T-helper 2 cell treated with Interferon-gamma antibody and Interleukin-4, amounts not matched to agents 5 μg/mL and 100 μg/mL, for 36 hours (primary cell): ENCODE measurements at regions not wholly inside any gene's neighbourhood (a gene's known extent, or its start where the extent isn't known, plus 50 kb on each side); places are given as distances from the start of the nearest gene placed in this dataset.
A peak's percentile ranks its signal among the peaks of the same experiment; 100 is the strongest.
"Not testable (repeated sequence)": the region's sequence is repeated elsewhere in the genome, so short reads cannot be mapped to it uniquely, and the experiment has no call there.

ENCODE experiments used
- DNase-seq: peaks from one replicate; pipeline ENCODE4 v3.0.0; 2021; ENCODE audit warnings: low spot score
- H3K27ac Mint-ChIP-seq: one replicate; pipeline ENCODE4 v1.8.0; 2021; ENCODE audit warnings: mild to moderate bottlenecking, mixed read lengths
- H3K27me3 Mint-ChIP-seq: one replicate; pipeline ENCODE4 v1.8.0; 2021; ENCODE audit warnings: low read depth, mixed read lengths
- H3K36me3 Mint-ChIP-seq: one replicate; pipeline ENCODE4 v1.8.0; 2021; ENCODE audit warnings: low read depth, mixed read lengths
- H3K4me1 Mint-ChIP-seq: one replicate; pipeline ENCODE4 v1.8.0; 2021; ENCODE audit warnings: low read depth, mixed read lengths
- H3K4me3 Mint-ChIP-seq: one replicate; pipeline ENCODE4 v1.8.0; 2022; ENCODE audit warnings: mild to moderate bottlenecking, moderate library complexity, mixed read lengths
- H3K9me3 Mint-ChIP-seq: one replicate; pipeline ENCODE4 v1.8.0; 2021; ENCODE audit warnings: mixed read lengths

DNA sequence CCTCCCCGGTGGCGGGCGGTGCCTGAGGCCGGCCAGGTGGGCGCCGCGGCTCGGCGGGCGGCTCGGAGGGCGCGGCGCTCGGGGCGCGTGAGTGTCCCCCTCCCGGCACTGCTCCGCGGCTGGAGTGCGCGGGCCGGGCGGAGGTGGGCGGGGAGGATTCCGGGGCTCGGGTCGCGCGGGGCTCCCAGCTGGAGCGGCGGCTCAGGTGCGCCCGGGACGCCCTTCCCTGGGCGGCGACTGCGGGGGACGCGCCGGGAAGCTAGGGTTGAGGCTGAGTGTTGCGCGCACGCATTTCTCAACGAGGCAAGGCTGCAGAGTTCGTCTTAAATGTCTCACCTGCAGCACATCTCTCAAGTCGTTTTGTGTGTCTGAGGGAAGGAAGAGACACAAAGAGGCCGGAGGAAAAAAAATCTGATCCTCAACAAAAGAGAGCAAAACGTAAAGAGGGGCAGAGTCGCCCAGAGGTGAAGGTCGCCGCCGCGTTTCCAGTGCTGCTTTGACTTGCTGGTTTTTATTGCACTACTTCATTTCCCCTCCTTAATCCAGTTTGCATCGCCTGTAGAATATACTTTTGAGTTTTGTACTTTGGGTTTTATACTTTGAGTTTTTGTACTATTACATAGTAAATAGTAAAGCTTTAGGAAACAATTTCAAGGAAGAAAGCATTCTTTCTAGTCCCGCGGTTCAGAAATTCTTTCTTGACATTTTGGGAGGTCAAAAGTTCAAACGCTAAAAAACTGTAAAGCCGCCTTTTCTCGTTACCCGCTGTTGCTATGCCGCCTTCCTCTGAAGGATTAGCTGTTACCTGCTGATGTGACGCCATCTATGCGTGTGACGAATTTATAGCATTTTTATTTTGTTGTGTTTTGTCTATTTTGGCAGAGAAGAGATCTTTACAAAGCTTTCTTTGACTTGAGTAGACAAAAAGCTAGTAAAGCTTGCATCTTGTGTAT is 106.5 kb upstream of the STOX2 start:
- Mint-ChIP-seq H3K36me3 (no peaks in the 10 kb centered on the region), H3K27ac (no peak overlapping the region), H3K4me3 (peak overlapping the region; percentile 60), H3K27me3 (peaks cover 71% of the 10 kb centered on the region), H3K4me1 (peaks cover 4% of the 10 kb centered on the region), H3K9me3 (peaks cover 6% of the 10 kb centered on the region)
- DNase-seq: no peak

DNA sequence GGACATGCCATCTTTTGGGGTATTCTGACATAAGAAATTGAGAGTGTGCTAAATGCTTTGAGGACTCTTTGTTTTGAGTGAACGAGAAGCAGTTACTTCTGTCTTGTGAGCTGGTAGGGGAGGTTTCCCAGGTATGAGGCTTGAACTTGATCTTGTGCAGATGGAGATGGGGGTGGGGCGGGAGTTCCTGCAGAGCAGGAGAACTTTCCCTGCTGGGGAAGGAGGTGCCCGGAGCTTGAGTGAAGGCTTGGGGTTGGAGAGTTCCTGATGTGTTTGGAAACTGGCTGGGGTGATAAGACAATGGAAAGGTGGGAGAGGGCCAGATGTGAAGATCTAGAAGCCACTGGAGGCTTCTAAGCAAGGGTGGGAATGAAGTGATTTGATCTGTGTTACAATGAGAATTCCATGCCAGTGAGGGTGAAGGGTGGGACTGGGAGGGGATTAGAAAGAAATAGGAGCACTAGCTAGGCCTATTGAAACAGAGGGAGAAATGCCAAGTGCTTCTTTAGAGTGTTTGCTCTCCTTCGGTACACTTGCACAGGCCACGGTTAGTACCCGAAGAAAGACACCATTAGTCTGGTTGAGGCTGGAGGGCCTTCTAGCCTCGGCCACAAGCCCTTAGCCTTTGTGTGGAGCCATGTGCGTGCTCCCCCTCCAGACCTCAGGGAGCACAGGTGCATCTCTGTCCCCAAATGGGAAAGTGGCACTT is 103.5 kb upstream of the STOX2 start:
- no peak for DNase-seq
- Mint-ChIP-seq H3K36me3 (no peaks in the 10 kb centered on the region), H3K27me3 (peaks cover 49% of the 10 kb centered on the region), H3K9me3 (no peaks in the 10 kb centered on the region), H3K27ac (no peak overlapping the region), H3K4me3 (no peak overlapping the region), H3K4me1 (peaks cover 4% of the 10 kb centered on the region)

DNA sequence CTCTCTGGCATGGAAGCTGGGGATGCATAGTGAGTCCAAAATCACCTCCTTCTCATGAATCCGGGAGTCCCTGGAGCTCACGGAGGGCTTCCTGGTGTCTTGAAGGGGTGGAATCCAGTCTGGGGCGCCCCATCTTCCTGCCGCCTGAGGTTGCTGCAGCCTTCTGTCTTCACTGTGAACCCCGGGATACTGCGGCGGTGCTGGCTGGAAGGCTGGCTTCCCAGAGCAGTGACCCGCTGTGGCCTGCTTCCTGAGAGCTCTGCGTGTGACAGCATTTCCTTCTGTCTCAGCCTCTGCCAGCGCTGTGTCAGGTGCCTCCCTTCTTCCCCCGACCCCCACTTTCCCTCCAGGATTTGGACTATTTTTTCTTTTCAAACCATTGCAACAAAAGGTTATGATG is 98.8 kb upstream of the STOX2 start:
- H3K9me3 Mint-ChIP-seq: no peaks in the 10 kb centered on the region

DNA sequence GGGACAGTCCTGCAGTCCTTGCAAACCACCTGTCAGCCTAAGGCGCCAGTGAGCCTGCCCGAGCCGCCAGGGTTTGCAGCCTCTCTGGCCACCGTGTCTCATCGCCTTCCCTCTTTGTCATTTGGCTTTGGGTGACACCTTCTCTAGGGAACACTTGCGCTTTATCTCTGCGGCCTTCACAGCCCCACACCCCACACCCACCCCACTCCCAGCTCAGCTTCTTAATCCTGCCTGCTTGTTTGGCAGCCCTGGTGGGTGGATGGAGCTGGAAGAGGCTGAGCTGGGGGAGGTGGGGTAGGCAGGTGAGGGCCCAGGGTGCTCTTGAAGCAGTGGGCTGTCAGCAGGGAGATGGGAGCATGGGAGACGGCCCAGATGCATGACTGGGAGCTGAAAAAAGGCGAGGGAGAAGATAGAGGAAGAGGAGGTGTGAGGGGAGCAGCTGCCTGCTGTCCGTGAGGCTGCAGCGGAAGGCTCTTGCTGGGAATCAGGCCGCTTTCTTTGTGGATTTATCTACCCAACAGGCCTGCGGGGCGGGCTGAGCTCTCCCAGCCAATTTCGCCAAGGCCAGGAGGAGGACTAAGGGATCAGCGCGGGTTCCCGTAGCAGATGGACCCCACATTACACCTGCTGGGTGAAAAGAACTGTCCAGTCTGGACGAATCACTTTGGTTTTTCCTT is 97.5 kb upstream of the STOX2 start:
- no peaks in the 10 kb centered on the region for H3K36me3 Mint-ChIP-seq

More for the DNA sequence above, 98.8 kb upstream of the STOX2 start:
- peaks cover 19% of the 10 kb centered on the region for H3K27me3 Mint-ChIP-seq
- no peak for DNase-seq
- H3K4me1 Mint-ChIP-seq: no peaks in the 10 kb centered on the region
- H3K27ac Mint-ChIP-seq: no peak overlapping the region
- H3K36me3 Mint-ChIP-seq: no peaks in the 10 kb centered on the region
- no peak overlapping the region for H3K4me3 Mint-ChIP-seq

DNA sequence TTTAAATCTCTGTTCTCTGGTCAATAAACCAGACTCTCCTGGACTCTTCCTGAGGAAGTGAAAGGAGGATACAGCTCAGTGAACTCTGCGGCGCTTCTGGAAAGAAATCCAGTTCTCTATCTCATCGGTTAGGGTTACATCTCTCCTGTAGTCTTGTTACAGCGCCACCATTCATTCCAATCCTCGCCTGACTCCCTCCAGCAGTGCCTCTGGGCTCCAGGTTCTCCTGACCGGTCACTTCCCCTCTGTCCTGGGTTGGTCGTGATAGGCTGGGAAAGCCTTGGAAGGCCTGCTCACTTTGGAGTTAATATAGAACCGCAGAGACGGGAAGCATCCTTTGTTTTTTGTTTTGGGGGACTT is 97.0 kb upstream of the STOX2 start:
- Mint-ChIP-seq H3K36me3 (no peaks in the 10 kb centered on the region), H3K27me3 (peaks cover 7% of the 10 kb centered on the region), H3K27ac (no peak overlapping the region), H3K9me3 (no peaks in the 10 kb centered on the region), H3K4me3 (no peak overlapping the region), H3K4me1 (no peaks in the 10 kb centered on the region)
- no peak for DNase-seq

More for the DNA sequence above, 97.5 kb upstream of the STOX2 start:
- no peaks in the 10 kb centered on the region for H3K4me1 Mint-ChIP-seq
- H3K27me3 Mint-ChIP-seq: peaks cover 12% of the 10 kb centered on the region
- H3K4me3 Mint-ChIP-seq: no peak overlapping the region
- H3K9me3 Mint-ChIP-seq: no peaks in the 10 kb centered on the region
- no peak for DNase-seq
- H3K27ac Mint-ChIP-seq: no peak overlapping the region

DNA sequence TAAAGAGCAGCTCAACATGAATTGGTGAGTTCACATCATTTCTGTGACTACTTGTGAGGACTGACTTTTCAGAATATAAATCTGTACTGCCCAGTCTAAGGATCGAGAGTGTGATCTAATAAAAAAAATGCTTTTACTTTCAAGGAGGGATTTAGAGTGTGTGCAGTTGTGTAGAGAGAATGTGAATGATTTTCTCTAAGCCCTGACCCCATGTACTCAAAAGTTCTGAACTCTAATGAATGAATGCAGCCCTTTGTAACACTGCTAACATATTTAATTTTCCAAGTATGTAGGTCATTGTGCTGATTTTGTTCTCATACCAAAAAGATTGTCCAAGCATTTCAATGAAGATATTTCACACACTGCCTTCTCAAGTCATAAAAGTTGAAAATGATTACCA is 92.5 kb upstream of the STOX2 start:
- Mint-ChIP-seq H3K4me3 (no peak overlapping the region), H3K27ac (no peak overlapping the region), H3K9me3 (no peaks in the 10 kb centered on the region), H3K36me3 (no peaks in the 10 kb centered on the region), H3K27me3 (peaks cover 3% of the 10 kb centered on the region), H3K4me1 (no peaks in the 10 kb centered on the region)
- no peak for DNase-seq

DNA sequence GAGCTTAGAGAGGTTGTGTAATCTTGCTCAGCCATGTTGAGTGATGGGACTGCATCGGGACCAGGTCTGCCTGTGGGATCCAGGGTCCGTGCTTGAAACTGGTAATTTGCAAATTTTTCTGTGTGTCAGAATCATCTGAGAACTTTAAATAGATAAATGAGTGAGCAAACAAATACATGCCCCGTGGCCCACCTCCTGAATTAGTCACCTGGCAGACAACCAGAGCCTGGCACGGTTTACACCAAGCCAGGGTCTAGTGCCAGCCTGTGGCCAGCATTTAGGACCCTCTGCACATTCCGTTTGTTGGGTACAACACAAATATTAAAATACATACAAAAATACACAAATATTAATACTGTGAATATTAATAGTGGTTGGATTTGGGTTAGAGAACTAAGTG is 90.6 kb upstream of the STOX2 start:
- Mint-ChIP-seq H3K9me3 (no peaks in the 10 kb centered on the region), H3K27me3 (peaks cover 3% of the 10 kb centered on the region), H3K4me1 (no peaks in the 10 kb centered on the region), H3K36me3 (no peaks in the 10 kb centered on the region), H3K4me3 (no peak overlapping the region), H3K27ac (no peak overlapping the region)
- DNase-seq: no peak

DNA sequence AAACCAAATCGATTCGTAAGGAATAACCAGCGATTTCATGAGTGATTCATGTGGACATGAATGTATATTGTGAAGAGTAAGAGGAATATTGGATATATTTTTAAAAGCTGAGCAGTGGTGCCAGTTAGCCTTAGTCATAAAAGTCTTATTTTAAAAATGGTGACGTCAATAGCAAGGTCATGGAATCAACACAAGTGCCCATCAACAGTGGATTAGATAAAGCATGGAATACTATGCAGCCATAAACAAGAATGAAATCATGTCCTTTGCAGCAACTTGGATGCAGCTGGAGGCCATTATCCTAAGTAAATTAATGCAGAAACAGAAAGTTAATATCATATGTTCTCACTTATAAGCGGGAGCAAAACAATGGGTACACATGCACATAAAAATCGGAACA is 89.0 kb upstream of the STOX2 start:
- H3K27ac Mint-ChIP-seq: no peak overlapping the region
- no peaks in the 10 kb centered on the region for H3K36me3 Mint-ChIP-seq
- H3K4me1 Mint-ChIP-seq: no peaks in the 10 kb centered on the region
- no peak for DNase-seq
- no peaks in the 10 kb centered on the region for H3K27me3 Mint-ChIP-seq
- no peaks in the 10 kb centered on the region for H3K9me3 Mint-ChIP-seq
- no peak overlapping the region for H3K4me3 Mint-ChIP-seq

DNA sequence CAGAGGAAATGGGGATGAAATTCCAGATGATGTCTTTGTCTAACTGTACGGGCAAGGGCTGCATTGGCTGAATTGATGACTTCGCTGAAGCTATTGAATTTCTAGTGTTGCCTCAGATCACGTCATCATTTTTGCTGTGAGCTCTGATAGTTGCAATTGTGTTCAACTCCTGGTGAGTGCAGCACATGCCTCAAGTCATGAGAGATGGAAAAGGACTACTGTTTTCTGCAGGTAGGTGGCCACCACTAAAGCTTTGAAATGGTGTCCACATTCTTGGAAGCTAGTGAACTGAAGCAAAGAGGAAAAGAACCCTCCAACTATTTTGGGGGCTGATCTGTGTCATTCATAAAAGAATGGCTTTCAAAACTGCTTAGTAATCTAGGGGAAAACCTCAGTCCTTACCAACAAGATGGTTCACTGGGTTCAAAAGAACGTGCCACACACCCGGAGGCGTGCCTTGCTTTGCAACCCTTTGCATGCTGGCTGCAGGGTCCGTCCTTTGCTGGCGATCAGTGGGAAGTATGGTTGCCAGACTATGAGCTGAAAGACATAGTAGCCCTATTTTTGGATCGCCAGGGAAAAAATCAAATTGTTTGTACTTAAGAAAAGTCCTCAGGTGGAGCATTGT is 88.1 kb upstream of the STOX2 start:
- H3K4me3 Mint-ChIP-seq: no peak overlapping the region
- DNase-seq: no peak
- no peaks in the 10 kb centered on the region for H3K27me3 Mint-ChIP-seq
- no peaks in the 10 kb centered on the region for H3K36me3 Mint-ChIP-seq
- no peaks in the 10 kb centered on the region for H3K4me1 Mint-ChIP-seq
- no peak overlapping the region for H3K27ac Mint-ChIP-seq
- no peaks in the 10 kb centered on the region for H3K9me3 Mint-ChIP-seq

DNA sequence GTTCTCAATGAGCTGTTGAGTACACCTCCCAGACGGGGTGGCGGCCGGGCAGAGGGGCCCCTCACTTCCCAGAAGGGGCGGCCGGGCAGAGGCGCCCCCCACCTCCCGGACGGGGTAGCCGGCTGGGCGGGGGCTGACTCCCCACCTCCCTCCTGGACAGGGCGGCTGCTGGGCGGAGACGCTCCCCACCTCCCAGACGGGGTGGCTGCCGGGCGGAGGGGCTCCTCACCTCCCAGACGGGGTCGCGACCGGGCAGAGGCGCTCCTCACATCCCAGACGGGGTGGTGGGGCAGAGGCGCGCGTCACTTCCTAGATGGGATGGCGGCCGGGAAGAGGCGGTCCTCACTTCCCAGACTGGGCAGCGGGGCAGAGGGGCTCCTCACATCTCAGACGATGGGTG is 86.5 kb upstream of the STOX2 start:
- H3K4me3 Mint-ChIP-seq, DNase-seq, H3K27ac Mint-ChIP-seq, H3K4me1 Mint-ChIP-seq, H3K36me3 Mint-ChIP-seq, H3K27me3 Mint-ChIP-seq, H3K9me3 Mint-ChIP-seq: not testable (repeated sequence)

DNA sequence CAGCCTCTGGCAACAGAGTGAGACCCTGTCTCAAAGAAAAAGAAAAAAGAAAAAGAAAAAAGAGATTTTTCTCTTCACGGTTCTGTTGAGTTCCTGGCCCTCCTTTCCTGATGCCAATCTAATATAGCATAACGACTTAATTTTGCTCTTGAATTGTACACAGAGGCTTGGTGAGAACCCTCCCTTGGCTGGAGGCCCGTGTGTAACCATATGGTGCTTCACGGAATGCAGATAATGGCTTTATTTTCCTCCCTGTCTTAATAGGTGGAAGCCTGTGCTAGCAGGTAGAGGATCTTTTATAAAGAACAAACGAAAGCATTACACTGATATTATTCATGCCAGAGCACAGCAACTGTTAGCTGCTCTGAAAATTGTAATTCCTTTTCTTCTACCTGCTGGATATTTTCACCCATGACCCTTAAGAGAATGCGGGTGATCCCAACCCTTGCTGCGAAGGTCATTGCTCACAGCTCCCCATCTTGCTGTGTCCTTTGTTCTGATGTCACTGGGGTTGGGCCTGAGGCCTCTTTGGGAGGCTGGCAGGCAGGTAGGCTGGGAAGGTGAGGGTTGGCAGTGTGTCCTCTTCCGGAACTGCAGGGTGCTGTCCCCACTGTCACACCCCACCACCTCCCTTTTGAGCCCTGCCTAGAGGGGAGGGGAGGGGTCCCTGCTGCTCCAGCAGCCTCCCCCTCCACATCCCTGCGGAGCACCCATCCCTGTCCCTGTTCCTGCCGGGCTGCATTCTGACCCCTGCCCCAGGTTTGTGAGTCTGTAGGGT is 83.8 kb upstream of the STOX2 start:
- H3K9me3 Mint-ChIP-seq: no peaks in the 10 kb centered on the region

DNA sequence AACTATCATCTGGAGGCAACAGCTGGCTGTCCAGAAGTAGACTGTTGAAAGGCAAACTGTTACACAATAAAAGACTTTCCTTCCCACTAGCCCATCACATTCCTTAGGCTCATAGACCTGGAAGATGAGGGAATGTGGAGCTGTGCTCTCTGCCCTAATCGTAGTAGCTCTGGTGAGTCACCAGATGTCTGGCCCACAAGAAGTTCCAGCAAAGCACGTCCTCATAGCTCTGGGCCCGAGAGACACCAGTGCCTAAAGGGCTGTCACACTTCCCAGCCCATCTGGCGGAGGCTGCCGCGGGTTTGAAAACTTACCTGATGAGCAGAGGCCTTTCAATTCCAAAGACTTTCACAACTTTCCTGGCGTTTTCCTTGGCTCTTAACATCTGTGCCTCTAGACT is 81.7 kb upstream of the STOX2 start:
- Mint-ChIP-seq H3K4me3 (no peak overlapping the region), H3K27ac (no peak overlapping the region), H3K4me1 (peaks cover 6% of the 10 kb centered on the region), H3K36me3 (no peaks in the 10 kb centered on the region), H3K27me3 (peaks cover 9% of the 10 kb centered on the region), H3K9me3 (no peaks in the 10 kb centered on the region)
- DNase-seq: no peak

More for the DNA sequence above, 83.8 kb upstream of the STOX2 start:
- Mint-ChIP-seq H3K4me3 (no peak overlapping the region), H3K27me3 (no peaks in the 10 kb centered on the region), H3K4me1 (no peaks in the 10 kb centered on the region), H3K27ac (no peak overlapping the region), H3K36me3 (no peaks in the 10 kb centered on the region)
- no peak for DNase-seq

DNA sequence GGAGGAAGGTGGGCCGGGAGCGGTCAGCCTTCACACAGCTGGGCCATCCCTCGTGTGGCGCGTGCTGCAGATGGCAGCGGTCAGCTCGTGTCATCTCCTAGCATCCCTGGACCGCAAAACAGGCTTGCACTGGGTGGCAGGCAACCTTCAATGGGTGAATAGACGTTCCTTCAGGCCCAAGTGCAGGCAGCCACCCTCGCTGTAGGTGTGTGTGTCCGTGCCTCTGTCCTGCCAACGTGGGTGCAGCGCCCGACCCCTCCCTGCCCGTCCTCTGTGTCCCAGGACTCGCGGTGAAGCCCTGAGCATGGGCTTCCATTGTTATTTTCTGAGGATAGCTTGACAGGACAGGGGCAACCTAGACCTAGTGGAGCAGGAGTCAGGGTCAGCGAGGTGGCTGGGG is 79.8 kb upstream of the STOX2 start:
- H3K4me1 Mint-ChIP-seq: peaks cover 7% of the 10 kb centered on the region
- no peak overlapping the region for H3K27ac Mint-ChIP-seq
- H3K27me3 Mint-ChIP-seq: peaks cover 9% of the 10 kb centered on the region
- H3K9me3 Mint-ChIP-seq: no peaks in the 10 kb centered on the region
- no peak overlapping the region for H3K4me3 Mint-ChIP-seq
- DNase-seq: no peak
- H3K36me3 Mint-ChIP-seq: no peaks in the 10 kb centered on the region
